ENCODE measurements at regions not wholly inside any gene's neighbourhood (a gene's known extent, or its start where the extent isn't known, plus 50 kb on each side); places are given as distances from the start of the nearest gene placed in this dataset.

DNA sequence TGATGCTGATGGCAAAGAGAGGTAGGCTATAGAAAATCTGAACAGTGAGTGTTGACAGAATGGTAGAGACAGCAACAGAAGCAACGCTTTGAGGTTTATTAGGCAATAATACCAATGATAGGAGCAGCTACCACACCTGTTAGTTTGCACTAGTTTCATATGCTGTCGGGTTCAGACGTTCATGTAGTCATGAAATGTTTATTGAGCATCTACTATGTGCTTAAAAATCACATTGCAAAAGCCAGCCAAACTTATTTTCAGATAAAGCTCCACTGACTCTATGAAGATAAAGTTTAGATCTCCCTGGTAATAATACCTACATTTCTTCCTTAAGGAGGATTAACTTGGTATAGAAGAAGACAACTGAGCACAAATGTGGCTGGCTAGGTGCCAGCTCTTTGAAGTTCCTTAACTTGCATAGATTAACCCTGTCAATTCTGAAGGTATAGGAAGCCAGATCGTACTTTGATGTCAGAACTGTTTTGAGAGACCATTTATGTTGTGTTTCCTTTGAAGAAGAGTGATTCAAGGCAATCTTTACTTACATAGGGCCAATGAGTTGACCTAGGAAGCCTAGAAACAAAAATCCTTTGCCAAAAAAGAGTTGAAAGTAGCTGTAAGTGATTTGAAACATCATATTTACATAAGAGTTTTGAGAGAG is 71.5 kb downstream of the DISP1 start:
- intact Hi-C loops (cut with DNase I; ENCODE audit: low total_unique reads) (no loop called here), in situ Hi-C loops (cut with MboI; ENCODE audit: low sequenced_read_pairs in 4 of 4) (no loop called here)
- no peaks in the 10 kb centered on the region for H3K36me3 ChIP-seq
- no peaks in the 10 kb centered on the region for H3K9me3 ChIP-seq
- DNase-seq (no peak), ATAC-seq (no peak)
- H3K27me3 ChIP-seq: no peaks in the 10 kb centered on the region
- no peak overlapping the region for H3K27ac ChIP-seq
- no peak overlapping the region for H3K4me3 ChIP-seq
- no peaks in the 10 kb centered on the region for H3K4me1 ChIP-seq
- TF ChIP-seq CTCF (IDR thresholded peaks at IDR 0.05 in 4 of 5, conservative IDR thresholded peaks at IDR 0.05 in 1 of 5) (no peak), POLR2A (IDR thresholded peaks at IDR 0.05) (no peak)

DNA sequence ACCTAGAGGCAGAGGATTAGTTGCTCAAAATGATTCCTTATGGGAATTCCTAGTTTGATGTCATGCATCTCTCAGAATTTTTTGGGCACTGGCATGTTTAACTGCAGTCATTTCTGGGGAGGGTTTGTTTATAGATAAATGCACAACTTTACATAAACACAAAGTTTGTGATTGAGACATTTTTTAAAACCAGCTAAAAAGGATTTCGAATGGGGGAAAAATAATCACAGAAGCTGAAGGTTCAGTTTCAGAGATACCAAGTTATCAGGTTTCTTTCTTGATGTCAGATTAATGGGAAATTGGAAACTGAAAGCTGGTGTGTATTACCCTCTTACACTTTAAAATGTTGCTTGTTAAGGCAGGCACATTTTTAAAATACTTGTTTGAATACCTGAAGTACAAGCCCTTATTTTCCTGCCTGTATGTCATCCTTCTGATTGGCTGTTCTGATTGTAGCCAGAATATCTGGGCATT is 72.1 kb downstream of the DISP1 start:
- TF ChIP-seq CTCF (IDR thresholded peaks at IDR 0.05 in 4 of 5, conservative IDR thresholded peaks at IDR 0.05 in 1 of 5): no peak
- no peak for TF ChIP-seq POLR2A (IDR thresholded peaks at IDR 0.05)
- H3K36me3 ChIP-seq: no peaks in the 10 kb centered on the region
- no peaks in the 10 kb centered on the region for H3K9me3 ChIP-seq
- H3K27me3 ChIP-seq: no peaks in the 10 kb centered on the region
- H3K27ac ChIP-seq: no peak overlapping the region
- ATAC-seq: no peak
- H3K4me3 ChIP-seq: no peak overlapping the region
- intact Hi-C loops (cut with DNase I; ENCODE audit: low total_unique reads): no loop called here
- in situ Hi-C loops (cut with MboI; ENCODE audit: low sequenced_read_pairs in 4 of 4): no loop called here
- DNase-seq: no peak
- H3K4me1 ChIP-seq: peaks cover 3 to 5% of the 10 kb centered on the region in 2 donors

DNA sequence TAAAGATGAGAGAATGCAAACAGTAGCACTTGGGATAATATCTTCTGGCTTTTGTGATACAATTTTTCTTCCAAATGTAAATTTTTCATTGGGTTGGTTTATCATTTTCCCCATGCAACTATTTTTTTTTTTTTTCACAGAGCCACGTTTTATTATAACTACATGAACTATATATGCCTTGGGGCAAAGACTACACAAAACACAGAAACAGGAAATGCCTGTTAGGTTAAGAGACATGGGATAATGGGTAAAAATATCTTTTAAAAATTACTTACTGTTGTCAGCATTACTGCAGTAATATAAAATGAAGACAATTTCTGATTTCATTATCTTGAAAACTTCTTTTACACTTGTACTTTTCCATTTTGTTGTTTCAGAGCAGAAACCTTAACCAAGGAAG is 74.6 kb downstream of the DISP1 start:
- in situ Hi-C loops (cut with MboI; ENCODE audit: low sequenced_read_pairs in 4 of 4) (no loop called here), intact Hi-C loops (cut with DNase I; ENCODE audit: low total_unique reads) (no loop called here)
- Histone ChIP-seq H3K36me3 (no peaks in the 10 kb centered on the region), H3K27me3 (no peaks in the 10 kb centered on the region), H3K27ac (no peak overlapping the region), H3K4me3 (no peak overlapping the region), H3K4me1 (peaks cover 13 to 25% of the 10 kb centered on the region in 2 donors), H3K9me3 (no peaks in the 10 kb centered on the region)
- no peak for DNase-seq
- TF ChIP-seq POLR2A (IDR thresholded peaks at IDR 0.05) (no peak), CTCF (IDR thresholded peaks at IDR 0.05 in 4 of 5, conservative IDR thresholded peaks at IDR 0.05 in 1 of 5) (no peak)
- no peak for ATAC-seq

DNA sequence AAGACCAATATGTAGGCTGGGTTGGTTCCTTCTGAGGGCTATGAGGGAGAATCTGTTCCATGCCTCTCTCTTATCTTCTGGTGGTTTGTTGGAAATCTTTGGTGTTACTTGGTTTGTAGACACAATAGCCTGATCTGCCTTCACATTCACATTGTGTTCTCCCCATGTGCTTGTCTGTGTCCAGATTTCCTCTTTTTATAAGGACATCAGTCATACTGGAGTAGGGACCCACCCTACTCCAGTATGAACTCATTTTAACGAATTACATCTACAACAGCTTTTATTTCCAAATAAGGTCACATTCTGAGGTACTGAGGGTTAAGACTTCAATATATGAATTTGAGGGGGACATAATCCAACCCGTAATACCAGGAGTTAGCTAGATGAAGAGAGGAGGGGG is 75.9 kb downstream of the DISP1 start:
- TF ChIP-seq CTCF (IDR thresholded peaks at IDR 0.05 in 4 of 5, conservative IDR thresholded peaks at IDR 0.05 in 1 of 5) (no peak), POLR2A (IDR thresholded peaks at IDR 0.05) (no peak)

More for the DNA sequence above, 75.9 kb downstream of the DISP1 start:
- no peak overlapping the region for H3K4me3 ChIP-seq
- in situ Hi-C loops (cut with MboI; ENCODE audit: low sequenced_read_pairs in 4 of 4) (no loop called here), intact Hi-C loops (cut with DNase I; ENCODE audit: low total_unique reads) (loop anchor here (5.0 kb wide), 2 partner anchors 37 to 73 kb away; partner anchors contain the start of gene DISP1)
- ATAC-seq: no peak
- no peaks in the 10 kb centered on the region for H3K9me3 ChIP-seq
- no peak overlapping the region for H3K27ac ChIP-seq
- DNase-seq: no peak
- no peaks in the 10 kb centered on the region for H3K36me3 ChIP-seq
- H3K4me1 ChIP-seq: peaks cover 13 to 25% of the 10 kb centered on the region in 2 donors
- no peaks in the 10 kb centered on the region for H3K27me3 ChIP-seq

Measured in gastrocnemius medialis (tissue), 4 donors.